Adipocyte (in vitro differentiated cells): ENCODE measurements at regions not wholly inside any gene's neighbourhood (a gene's known extent, or its start where the extent isn't known, plus 50 kb on each side); places are given as distances from the start of the nearest gene placed in this dataset.

ENCODE experiments used
- DNase-seq: peaks from one replicate; pipeline ENCODE4 v3.0.0-alpha.2; 2015; ENCODE audit warnings: low read depth
- H3K27me3 ChIP-seq: replicated peaks from 2 replicates; pipeline ENCODE4 v1.7.0; 2013; ENCODE audit warnings: mild to moderate bottlenecking, low read length, moderate library complexity; ENCODE audit not compliant: control insufficient read depth, insufficient read depth
- H3K36me3 ChIP-seq: 2 replicates; pipeline ENCODE4 v1.7.0; 2013; ENCODE audit warnings: low read length, mild to moderate bottlenecking, moderate library complexity; ENCODE audit not compliant: control insufficient read depth, insufficient read depth, severe bottlenecking
- H3K4me1 ChIP-seq: 2 replicates; pipeline ENCODE4 v1.7.0; 2013; ENCODE audit warnings: mild to moderate bottlenecking, low read length, moderate library complexity; ENCODE audit not compliant: control insufficient read depth, insufficient read depth
- H3K4me3 ChIP-seq: 2 replicates; pipeline ENCODE4 v1.7.0; 2013; ENCODE audit warnings: mild to moderate bottlenecking, low read length, moderate library complexity
- H3K9ac ChIP-seq: 2 replicates; pipeline ENCODE4 v1.7.0; 2013; ENCODE audit warnings: mild to moderate bottlenecking, low read length, moderate library complexity
- H3K9me3 ChIP-seq: 2 replicates; pipeline ENCODE4 v1.7.0; 2013; ENCODE audit warnings: mild to moderate bottlenecking, low read length, moderate library complexity; ENCODE audit not compliant: control insufficient read depth

DNA sequence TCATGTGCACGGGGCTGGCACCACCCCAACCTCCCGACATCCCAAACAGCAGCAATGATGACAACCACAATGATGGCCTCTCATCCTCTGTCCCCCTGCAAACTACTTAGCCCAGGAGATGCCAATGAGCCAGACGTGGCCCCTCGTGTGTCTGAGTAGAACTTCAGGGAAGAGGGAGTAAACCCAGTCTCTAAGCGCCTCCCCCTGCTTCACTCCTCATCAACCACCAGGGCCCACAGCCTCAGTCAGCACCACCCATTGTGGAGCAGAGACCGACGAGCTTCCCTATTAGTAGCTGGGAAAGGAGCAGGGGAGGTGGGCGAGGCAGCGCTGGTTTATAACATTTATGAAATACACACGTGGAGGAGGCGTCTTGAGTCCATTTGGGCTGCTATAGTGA, 182.7 kb upstream of the SFSWAP start:
- peaks cover 29% of the 10 kb centered on the region for H3K27me3 ChIP-seq
- H3K4me3 ChIP-seq = no peak overlapping the region
- no peaks in the 10 kb centered on the region for H3K9me3 ChIP-seq
- H3K9ac ChIP-seq = no peak overlapping the region
- no peak for DNase-seq
- H3K4me1 ChIP-seq = no peaks in the 10 kb centered on the region
- H3K36me3 ChIP-seq = no peaks in the 10 kb centered on the region

GRCh38 chr12:131528667-131529066, 182.2 kb upstream of the SFSWAP start:
- no peaks in the 10 kb centered on the region for H3K4me1 ChIP-seq
- no peak for DNase-seq
- no peak overlapping the region for H3K4me3 ChIP-seq
- no peaks in the 10 kb centered on the region for H3K9me3 ChIP-seq
- H3K9ac ChIP-seq = no peak overlapping the region
- no peaks in the 10 kb centered on the region for H3K36me3 ChIP-seq
- peaks cover 29% of the 10 kb centered on the region for H3K27me3 ChIP-seq

GRCh38 chr12:131529196-131530040, 181.5 kb upstream of the SFSWAP start:
- no peaks in the 10 kb centered on the region for H3K36me3 ChIP-seq
- peaks cover 29% of the 10 kb centered on the region for H3K27me3 ChIP-seq
- no peaks in the 10 kb centered on the region for H3K9me3 ChIP-seq
- no peaks in the 10 kb centered on the region for H3K4me1 ChIP-seq
- no peak overlapping the region for H3K4me3 ChIP-seq
- DNase-seq = no peak
- H3K9ac ChIP-seq = no peak overlapping the region

DNA sequence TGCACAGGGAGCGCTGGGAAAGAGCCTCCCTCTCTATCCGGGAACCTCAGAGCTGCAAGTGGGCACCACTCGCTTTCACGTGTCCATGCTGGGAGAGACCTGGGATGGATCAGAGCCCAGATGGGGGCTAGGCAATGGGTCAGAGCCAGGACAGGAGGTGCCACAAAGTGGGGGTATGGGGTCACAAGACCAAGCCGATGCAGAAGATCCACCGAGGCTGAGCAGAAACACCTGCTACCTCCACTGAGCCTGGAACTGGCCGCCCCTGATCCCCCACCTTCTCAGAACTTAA, 180.9 kb upstream of the SFSWAP start:
- no peaks in the 10 kb centered on the region for H3K4me1 ChIP-seq
- no peak for DNase-seq
- peaks cover 29% of the 10 kb centered on the region for H3K27me3 ChIP-seq
- no peaks in the 10 kb centered on the region for H3K9me3 ChIP-seq
- no peak overlapping the region for H3K9ac ChIP-seq
- H3K4me3 ChIP-seq = no peak overlapping the region
- no peaks in the 10 kb centered on the region for H3K36me3 ChIP-seq

DNA sequence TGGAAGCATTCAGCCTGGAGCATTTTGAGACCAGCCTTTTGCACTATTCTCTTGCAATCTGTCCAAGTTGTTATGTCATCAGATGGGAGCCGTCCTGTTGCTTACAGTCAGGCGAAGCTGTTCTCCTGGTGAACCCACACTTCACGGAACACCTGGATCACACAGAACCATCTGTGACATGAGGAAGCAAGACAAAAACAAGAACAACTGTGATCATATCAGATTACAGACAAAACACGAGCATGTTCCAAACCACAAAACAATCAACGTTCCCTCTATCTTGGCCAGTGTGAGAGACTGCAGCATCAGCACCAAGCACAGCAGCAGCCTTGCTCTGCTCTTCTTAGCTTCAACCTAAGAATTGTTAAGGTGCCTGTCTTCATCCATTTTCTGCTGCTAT, 180.5 kb upstream of the SFSWAP start:
- Histone ChIP-seq H3K9ac (no peak overlapping the region), H3K4me1 (no peaks in the 10 kb centered on the region), H3K9me3 (no peaks in the 10 kb centered on the region), H3K27me3 (peaks cover 29% of the 10 kb centered on the region), H3K36me3 (no peaks in the 10 kb centered on the region), H3K4me3 (no peak overlapping the region)
- no peak for DNase-seq

DNA sequence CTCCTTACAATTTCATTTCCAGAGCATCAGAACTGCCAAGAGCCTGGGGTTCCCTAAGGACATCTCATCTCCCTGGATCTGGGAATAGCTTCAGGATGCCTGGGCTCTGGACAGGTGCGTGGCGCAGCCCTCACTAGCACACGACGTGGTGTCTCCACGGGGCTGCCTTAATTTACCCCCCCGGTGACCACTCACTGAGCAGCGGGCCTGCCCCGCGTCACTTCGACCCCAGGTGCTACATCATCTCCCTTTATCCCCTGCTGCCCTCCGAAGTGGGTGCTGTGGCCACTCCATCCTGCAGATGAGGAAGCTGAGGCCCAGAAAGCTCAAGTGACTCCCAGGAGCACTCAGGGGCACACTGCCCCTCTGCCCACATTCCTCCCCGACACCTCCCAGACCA, 177.8 kb upstream of the SFSWAP start:
- H3K9me3 ChIP-seq = no peaks in the 10 kb centered on the region
- no peaks in the 10 kb centered on the region for H3K4me1 ChIP-seq
- H3K36me3 ChIP-seq = no peaks in the 10 kb centered on the region
- H3K27me3 ChIP-seq = peaks cover 23% of the 10 kb centered on the region
- H3K4me3 ChIP-seq = no peak overlapping the region
- H3K9ac ChIP-seq = no peak overlapping the region
- DNase-seq = no peak

GRCh38 chr12:131535779-131536178, 175.1 kb upstream of the SFSWAP start:
- no peak overlapping the region for H3K4me3 ChIP-seq
- no peak overlapping the region for H3K9ac ChIP-seq
- H3K9me3 ChIP-seq = no peaks in the 10 kb centered on the region
- no peaks in the 10 kb centered on the region for H3K4me1 ChIP-seq
- no peak for DNase-seq
- peaks cover 18% of the 10 kb centered on the region for H3K27me3 ChIP-seq
- no peaks in the 10 kb centered on the region for H3K36me3 ChIP-seq

DNA sequence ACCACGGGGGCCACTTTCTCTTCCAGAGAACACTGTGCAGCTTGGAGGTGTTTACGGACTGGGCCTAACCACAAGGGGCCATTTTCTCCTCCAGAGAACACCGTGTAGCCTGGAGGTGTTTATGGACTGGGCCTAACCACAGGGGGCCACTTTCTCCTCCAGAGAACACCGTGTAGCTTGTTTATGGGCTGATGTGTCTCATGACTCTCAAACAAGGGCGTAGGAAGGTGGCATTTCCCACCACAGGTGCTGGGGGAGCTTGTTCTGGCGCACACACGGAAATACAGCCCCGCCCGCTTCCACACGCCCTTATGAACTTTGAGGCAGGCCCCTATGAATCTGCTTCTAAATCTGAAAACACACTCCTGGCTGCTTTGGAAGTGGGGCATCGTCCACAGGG, 174.6 kb upstream of the SFSWAP start:
- Histone ChIP-seq H3K4me1 (no peaks in the 10 kb centered on the region), H3K4me3 (no peak overlapping the region), H3K9me3 (no peaks in the 10 kb centered on the region), H3K27me3 (peaks cover 17% of the 10 kb centered on the region), H3K9ac (no peak overlapping the region), H3K36me3 (no peaks in the 10 kb centered on the region)
- no peak for DNase-seq

- no peak for DNase-seq
- peaks cover 12% of the 10 kb centered on the region for H3K27me3 ChIP-seq
- H3K4me3 ChIP-seq = no peak overlapping the region
- no peaks in the 10 kb centered on the region for H3K36me3 ChIP-seq
- H3K9me3 ChIP-seq = no peaks in the 10 kb centered on the region
- no peaks in the 10 kb centered on the region for H3K4me1 ChIP-seq
- H3K9ac ChIP-seq = no peak overlapping the region
Observed at GRCh38 chr12:131536766-131537165, 174.1 kb upstream of the SFSWAP start.

GRCh38 chr12:131537267-131537958, 173.5 kb upstream of the SFSWAP start:
- no peak for DNase-seq
- no peaks in the 10 kb centered on the region for H3K36me3 ChIP-seq
- no peaks in the 10 kb centered on the region for H3K4me1 ChIP-seq
- peaks cover 8% of the 10 kb centered on the region for H3K27me3 ChIP-seq
- no peaks in the 10 kb centered on the region for H3K9me3 ChIP-seq
- no peak overlapping the region for H3K4me3 ChIP-seq
- no peak overlapping the region for H3K9ac ChIP-seq

DNA sequence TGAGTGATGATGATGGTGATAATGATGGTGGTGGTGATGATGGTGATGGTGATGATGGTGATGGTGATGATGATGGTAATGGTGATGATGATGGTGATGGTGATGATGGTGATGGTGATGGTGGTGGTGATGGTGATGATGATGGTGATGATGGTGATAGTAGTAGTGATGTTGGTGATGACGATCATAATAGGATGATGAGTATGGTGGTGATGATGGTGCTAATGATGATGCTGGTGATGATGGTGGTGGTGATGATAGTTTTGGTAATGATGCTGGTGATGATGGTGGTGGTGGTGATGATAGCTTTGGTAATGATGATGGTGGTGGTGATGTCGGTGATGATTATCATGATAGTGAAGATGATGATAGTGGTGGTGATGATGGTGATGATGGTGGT, 171.5 kb upstream of the SFSWAP start:
- H3K9me3 ChIP-seq = no peaks in the 10 kb centered on the region
- peaks cover 4% of the 10 kb centered on the region for H3K27me3 ChIP-seq
- no peak for DNase-seq
- no peaks in the 10 kb centered on the region for H3K36me3 ChIP-seq
- H3K9ac ChIP-seq = no peak overlapping the region
- H3K4me1 ChIP-seq = no peaks in the 10 kb centered on the region
- no peak overlapping the region for H3K4me3 ChIP-seq
